Fibroblast of pulmonary artery (primary cell): ENCODE measurements at regions not wholly inside any gene's neighbourhood (a gene's known extent, or its start where the extent isn't known, plus 50 kb on each side); places are given as distances from the start of the nearest gene placed in this dataset.

Experiments
- DNase-seq: peaks from one replicate; pipeline ENCODE4 v3.0.0-alpha.2; 2010; ENCODE audit warnings: low read depth
- H3K4me3 ChIP-seq: replicated peaks from 2 replicates; pipeline ENCODE4 v1.5.1; 2011; ENCODE audit warnings: low read depth, mild to moderate bottlenecking, control low read depth, low read length, moderate library complexity
- TF ChIP-seq, protein P1 (sequence below): IDR thresholded peaks from 2 replicates; pipeline ENCODE4 v1.5.1; 2011; ENCODE audit warnings: mild to moderate bottlenecking, control low read depth, low read length, inconsistent platforms; ENCODE audit errors: missing control alignments

DNA sequence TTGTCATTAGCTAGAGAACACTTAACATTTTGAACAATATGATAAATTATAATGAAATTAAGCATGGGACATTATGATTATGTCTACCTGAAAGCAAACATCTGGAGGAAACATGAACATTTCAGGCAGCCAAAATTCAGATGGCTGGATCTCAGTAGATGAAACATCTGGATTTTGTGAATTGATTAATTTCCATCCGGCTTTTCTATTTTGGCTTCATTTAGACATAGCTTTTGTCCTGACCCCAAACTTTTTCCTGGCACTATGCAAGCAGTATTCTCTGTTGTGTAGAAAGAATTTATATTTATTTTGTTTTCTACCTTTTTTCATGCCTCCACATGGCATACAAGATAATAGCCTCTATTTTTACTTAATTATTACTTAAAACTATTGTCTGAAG, 186.3 kb downstream of the OGFRL1 start:
- no peak for DNase-seq
- TF ChIP-seq, protein P1, sequence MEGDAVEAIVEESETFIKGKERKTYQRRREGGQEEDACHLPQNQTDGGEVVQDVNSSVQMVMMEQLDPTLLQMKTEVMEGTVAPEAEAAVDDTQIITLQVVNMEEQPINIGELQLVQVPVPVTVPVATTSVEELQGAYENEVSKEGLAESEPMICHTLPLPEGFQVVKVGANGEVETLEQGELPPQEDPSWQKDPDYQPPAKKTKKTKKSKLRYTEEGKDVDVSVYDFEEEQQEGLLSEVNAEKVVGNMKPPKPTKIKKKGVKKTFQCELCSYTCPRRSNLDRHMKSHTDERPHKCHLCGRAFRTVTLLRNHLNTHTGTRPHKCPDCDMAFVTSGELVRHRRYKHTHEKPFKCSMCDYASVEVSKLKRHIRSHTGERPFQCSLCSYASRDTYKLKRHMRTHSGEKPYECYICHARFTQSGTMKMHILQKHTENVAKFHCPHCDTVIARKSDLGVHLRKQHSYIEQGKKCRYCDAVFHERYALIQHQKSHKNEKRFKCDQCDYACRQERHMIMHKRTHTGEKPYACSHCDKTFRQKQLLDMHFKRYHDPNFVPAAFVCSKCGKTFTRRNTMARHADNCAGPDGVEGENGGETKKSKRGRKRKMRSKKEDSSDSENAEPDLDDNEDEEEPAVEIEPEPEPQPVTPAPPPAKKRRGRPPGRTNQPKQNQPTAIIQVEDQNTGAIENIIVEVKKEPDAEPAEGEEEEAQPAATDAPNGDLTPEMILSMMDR, result no peak
- H3K4me3 ChIP-seq, result no peak overlapping the region

DNA sequence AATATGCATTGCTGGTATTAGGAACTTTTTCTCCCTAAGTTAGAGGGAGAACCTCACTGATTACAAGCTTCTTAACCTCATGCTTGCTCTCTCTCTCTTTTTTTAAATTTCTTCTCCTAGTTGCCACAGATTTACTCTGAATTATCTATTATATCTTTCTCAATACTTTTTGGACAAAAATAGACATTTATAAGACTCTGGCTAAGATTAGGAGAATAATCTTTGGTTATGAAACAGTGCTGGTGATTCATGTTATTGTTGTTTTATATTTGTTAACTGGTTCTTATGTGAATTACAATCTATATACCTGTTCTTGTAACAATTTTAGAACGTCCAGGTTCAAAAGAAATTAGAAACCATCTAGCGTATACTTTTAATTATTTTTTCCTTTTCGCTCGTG, 187.8 kb downstream of the OGFRL1 start:
- DNase-seq, result no peak
- H3K4me3 ChIP-seq, result no peak overlapping the region
- TF ChIP-seq, protein P1, result no peak

DNA sequence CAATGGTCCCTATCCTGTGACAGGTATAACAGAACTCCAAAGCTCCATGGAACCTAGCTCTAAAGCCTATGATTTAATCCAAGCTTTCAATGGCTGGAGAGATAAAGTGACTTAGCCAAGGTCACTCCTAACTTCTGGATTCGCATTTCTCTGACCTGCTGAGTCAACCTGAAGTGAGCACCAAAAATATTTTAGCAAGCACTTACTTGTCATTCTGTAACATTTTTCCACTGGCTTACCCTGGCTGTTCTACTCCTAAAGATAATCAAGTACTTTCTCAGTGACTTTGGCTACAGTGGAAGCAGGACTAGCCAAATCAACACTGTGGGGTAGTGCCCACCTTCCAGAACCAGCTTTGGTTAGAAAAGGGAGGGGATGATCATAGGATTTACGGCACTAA, 188.3 kb downstream of the OGFRL1 start:
- no peak for DNase-seq
- H3K4me3 ChIP-seq, result no peak overlapping the region
- TF ChIP-seq, protein P1, result no peak

DNA sequence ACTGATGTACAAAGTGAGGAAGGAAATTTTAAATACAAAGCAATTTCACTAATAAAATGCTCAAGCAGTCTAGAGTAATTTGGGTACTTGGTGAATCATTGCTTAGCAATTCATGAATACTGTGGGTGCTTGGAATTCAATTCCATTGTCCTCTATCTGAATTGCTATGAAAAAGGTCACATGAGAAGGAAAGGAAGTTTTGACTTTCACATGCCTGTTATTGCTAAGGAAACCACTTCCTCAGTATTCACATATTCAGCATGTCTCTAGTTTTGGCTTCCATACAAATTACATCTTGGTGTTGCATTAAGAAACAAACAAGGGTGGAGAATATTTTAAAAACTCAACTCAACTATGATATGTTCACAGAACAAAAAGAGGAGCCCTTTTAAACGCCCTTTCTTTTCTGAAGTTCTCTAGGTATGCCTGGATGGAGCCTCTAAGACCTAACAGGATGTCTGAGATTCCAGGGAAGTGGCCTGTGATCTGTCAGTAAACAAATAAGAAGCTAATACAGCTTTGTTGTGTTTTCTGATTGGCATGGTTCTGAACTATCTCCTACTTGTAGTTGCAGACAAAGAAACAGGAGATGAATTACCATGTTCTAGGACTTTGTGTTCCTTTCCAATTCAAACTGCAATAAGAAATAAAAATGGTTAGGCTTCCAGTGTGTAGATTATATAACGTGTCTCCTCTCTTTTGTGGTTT, 190.4 kb downstream of the OGFRL1 start:
- no peak overlapping the region for H3K4me3 ChIP-seq
- DNase-seq, result peak; percentile 98
- TF ChIP-seq, protein P1, result no peak

DNA sequence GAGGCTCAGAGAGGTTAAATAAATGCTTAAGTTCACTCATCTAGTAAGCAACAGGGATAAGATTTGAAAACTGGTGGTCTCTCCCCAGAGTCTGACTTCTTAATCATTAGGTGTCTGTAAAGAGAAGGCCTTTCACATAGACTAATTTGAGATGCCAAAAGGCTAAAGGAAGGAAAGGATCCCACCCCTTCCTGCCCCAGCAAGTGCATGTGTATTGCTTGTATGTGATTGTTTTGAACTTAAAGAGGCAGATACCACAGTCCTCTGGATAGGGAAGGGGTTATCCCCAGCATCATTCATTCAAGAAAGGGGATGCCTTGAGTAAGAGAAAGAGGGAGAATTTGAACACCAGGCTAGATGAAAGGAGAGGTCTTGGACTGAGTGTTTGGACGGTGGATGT, 192.0 kb downstream of the OGFRL1 start:
- no peak for DNase-seq
- TF ChIP-seq, protein P1, result no peak
- no peak overlapping the region for H3K4me3 ChIP-seq

DNA sequence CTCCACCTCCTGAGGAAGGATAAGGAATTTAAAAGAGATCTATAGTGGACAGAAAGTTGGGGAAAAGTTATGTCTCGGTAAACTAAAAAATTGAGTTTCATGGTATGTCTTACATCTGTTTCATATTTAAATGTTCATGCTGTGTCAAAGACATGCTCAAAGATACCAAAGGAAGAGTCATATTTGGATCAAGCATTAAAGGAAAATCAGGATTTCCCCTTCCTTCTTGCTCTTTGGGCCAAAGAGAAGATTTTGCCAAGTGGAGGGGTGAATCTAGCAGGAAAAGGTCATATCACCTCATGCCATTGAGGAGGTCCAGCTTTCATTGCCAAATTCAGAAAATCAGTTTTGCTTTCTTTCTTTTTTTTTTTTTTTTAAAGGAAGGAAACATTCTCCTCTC, 192.4 kb downstream of the OGFRL1 start:
- TF ChIP-seq, protein P1, result no peak
- H3K4me3 ChIP-seq, result no peak overlapping the region
- no peak for DNase-seq

DNA sequence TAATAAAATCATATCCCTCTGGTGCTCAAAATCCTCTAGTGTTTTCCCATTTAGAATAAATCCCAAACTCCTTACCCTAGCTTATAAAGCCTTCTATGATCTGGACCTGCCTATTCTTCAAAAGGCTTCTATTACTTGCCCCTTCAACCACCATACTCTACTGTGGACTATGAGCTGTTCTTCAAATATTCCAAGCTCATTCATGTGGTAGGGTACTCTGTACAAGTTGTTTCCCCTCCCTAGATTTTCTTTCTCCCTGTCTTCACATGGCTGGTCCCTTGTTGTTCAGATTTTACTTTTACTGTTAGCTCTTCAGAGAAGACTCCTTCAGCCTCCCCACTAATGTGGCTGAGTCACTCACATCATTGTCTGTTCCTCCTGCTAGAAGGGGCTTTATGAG, 193.2 kb downstream of the OGFRL1 start:
- H3K4me3 ChIP-seq, result no peak overlapping the region
- DNase-seq, result no peak
- TF ChIP-seq, protein P1, result no peak
